Endodermal cell (in vitro differentiated cells): ENCODE measurements at regions not wholly inside any gene's neighbourhood (a gene's known extent, or its start where the extent isn't known, plus 50 kb on each side); places are given as distances from the start of the nearest gene placed in this dataset.

Experiments
- DNase-seq: peaks from one replicate; pipeline ENCODE4 v3.0.0-alpha.2; 2017
- H3K27ac ChIP-seq: 2 replicates; pipeline ENCODE4 v1.5.1; 2013; ENCODE audit warnings: mild to moderate bottlenecking, low read depth, low read length, moderate library complexity
- H3K27me3 ChIP-seq: 2 replicates; pipeline ENCODE4 v1.6.1; 2013; ENCODE audit warnings: mild to moderate bottlenecking, low read length, moderate library complexity; ENCODE audit not compliant: insufficient read depth, control insufficient read depth, poor library complexity, severe bottlenecking
- H3K36me3 ChIP-seq: 2 replicates; pipeline ENCODE4 v1.7.0; 2013; ENCODE audit warnings: mild to moderate bottlenecking, low read length, moderate library complexity; ENCODE audit not compliant: control insufficient read depth, insufficient read depth
- H3K4me1 ChIP-seq: one replicate; pipeline ENCODE4 v1.7.0; 2013; ENCODE audit warnings: low read length; ENCODE audit not compliant: control insufficient read depth, insufficient read depth
- H3K4me3 ChIP-seq: 2 replicates; pipeline ENCODE4 v1.5.1; 2013; ENCODE audit warnings: mild to moderate bottlenecking, low read length, moderate library complexity
- H3K9ac ChIP-seq: 2 replicates; pipeline ENCODE4 v1.6.1; 2013; ENCODE audit warnings: mild to moderate bottlenecking, low read length, moderate library complexity; ENCODE audit not compliant: poor library complexity, severe bottlenecking; ENCODE audit errors: extremely low read depth
- H3K9me3 ChIP-seq: 2 replicates; pipeline ENCODE4 v1.6.1; 2013; ENCODE audit warnings: mild to moderate bottlenecking, low read length, moderate library complexity; ENCODE audit not compliant: control insufficient read depth
- H3K27ac Mint-ChIP-seq: 2 replicates; pipeline ENCODE4 v1.8.0; 2020; ENCODE audit warnings: mixed read lengths
- H3K27me3 Mint-ChIP-seq: 2 replicates; pipeline ENCODE4 v1.8.0; 2021; ENCODE audit warnings: mild to moderate bottlenecking, mixed read lengths; ENCODE audit not compliant: insufficient read depth
- H3K36me3 Mint-ChIP-seq: 2 replicates; pipeline ENCODE4 v1.8.0; 2020; ENCODE audit warnings: low read depth, mixed read lengths
- H3K4me1 Mint-ChIP-seq: 2 replicates; pipeline ENCODE4 v1.8.0; 2020; ENCODE audit warnings: mixed read lengths
- H3K4me3 Mint-ChIP-seq: 2 replicates; pipeline ENCODE4 v1.8.0; 2020; ENCODE audit warnings: mild to moderate bottlenecking, moderate library complexity, mixed read lengths
- H3K9me3 Mint-ChIP-seq: 2 replicates; pipeline ENCODE4 v1.8.0; 2020; ENCODE audit warnings: mild to moderate bottlenecking, mixed read lengths
- CTCF ChIP-seq: fragments of 200-600 bp; sonication (generic); conservative IDR thresholded peaks from 2 replicates; pipeline ENCODE4 v1.5.0; 2021; ENCODE audit warnings: antibody characterized with exemption, mild to moderate bottlenecking
- WGBS, 2 experiments: methylation state at CpG; one replicate each; pipeline versions ENCODE4 v1.1.5 to v1.1.7; 2013; ENCODE audit warnings: missing lambda C conversion rate in 2 of 2, mixed read lengths in 1 of 2; ENCODE audit not compliant: insufficient coverage in 1 of 2, insufficient read length in 1 of 2; 5-methylcytosine and 5-hydroxymethylcytosine counted together

- H3K4me3 Mint-ChIP-seq, result no peak overlapping the region
- H3K4me1 ChIP-seq, result no peaks in the 10 kb centered on the region
- H3K27me3 ChIP-seq, result no peaks in the 10 kb centered on the region
- TF ChIP-seq CTCF, result no peak
- H3K27ac Mint-ChIP-seq, result no peak overlapping the region
- DNase-seq, result no peak
- H3K27me3 Mint-ChIP-seq, result peaks cover 1% of the 10 kb centered on the region
- no peaks in the 10 kb centered on the region for H3K9me3 Mint-ChIP-seq
- no peaks in the 10 kb centered on the region for H3K9me3 ChIP-seq
- H3K4me1 Mint-ChIP-seq, result no peaks in the 10 kb centered on the region
- no peak overlapping the region for H3K9ac ChIP-seq
- 94 to 97% methylated on average over 16 to 26 of the region's 26 CpGs for WGBS, 2 experiments
- no peak overlapping the region for H3K27ac ChIP-seq
- H3K36me3 Mint-ChIP-seq, result no peaks in the 10 kb centered on the region
- H3K36me3 ChIP-seq, result no peaks in the 10 kb centered on the region
- no peak overlapping the region for H3K4me3 ChIP-seq
These were observed 50.2 kb upstream of the SMIM36 start for GRCh38 chr17:55561316-55561972.
